Left ventricle myocardium inferior (tissue), 1 donor: ENCODE measurements at regions not wholly inside any gene's neighbourhood (a gene's known extent, or its start where the extent isn't known, plus 50 kb on each side); places are given as distances from the start of the nearest gene placed in this dataset.

ENCODE experiments used
- DNase-seq: peaks from one replicate; pipeline ENCODE4 v3.0.0-alpha.2; 2020
- H3K27ac ChIP-seq: fragments of 200-600 bp; replicated peaks from 2 replicates; pipeline ENCODE4 v1.8.0; 2021
- H3K27me3 ChIP-seq: fragments of 200-600 bp; 2 replicates; pipeline ENCODE4 v1.8.0; 2021; ENCODE audit warnings: low read depth
- H3K36me3 ChIP-seq: fragments of 200-600 bp; 2 replicates; pipeline ENCODE4 v1.8.0; 2021
- H3K4me1 ChIP-seq: fragments of 200-600 bp; 2 replicates; pipeline ENCODE4 v1.8.0; 2021
- H3K4me3 ChIP-seq: fragments of 200-600 bp; 2 replicates; pipeline ENCODE4 v1.8.0; 2021; ENCODE audit warnings: mild to moderate bottlenecking, moderate library complexity
- H3K9me3 ChIP-seq: fragments of 200-600 bp; replicated peaks from 2 replicates; pipeline ENCODE4 v1.8.0; 2021
- intact Hi-C: fragments of 100-400 bp; cut with micrococcal nuclease; formaldehyde crosslinking; loops from one replicate; pipeline ENCODE4 v1.11.0; 2022
- TF ChIP-seq, protein P1 (sequence below): fragments of 200-600 bp; IDR thresholded peaks from 2 replicates; pipeline ENCODE4 v1.8.0; 2021; ENCODE audit warnings: antibody characterized with exemption, mild to moderate bottlenecking, borderline replicate concordance
- donor health status: DM: no; HTN: yes; CAD: no; lungs with severe emphysema.

DNA sequence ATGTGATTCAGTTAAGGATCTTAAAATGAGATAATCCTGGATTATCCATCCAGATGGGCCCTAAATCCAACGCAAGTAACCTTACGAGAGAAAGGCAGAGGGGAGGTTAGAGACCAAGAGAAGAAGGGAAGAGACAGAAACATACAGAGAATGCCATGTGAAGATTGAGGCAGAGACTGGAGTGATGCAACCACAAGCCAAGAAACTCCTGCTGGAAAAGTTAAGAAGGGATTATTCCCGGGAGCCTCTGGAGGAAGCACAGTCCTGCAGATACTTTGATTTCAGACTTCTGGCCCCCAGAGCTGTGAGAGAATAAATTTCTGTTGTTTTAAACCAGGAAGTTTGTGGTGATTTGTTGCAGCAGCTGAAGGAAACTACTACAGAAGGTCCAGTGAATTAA is 992.7 kb downstream of the BCL11A start:
- H3K4me1 ChIP-seq: no peaks in the 10 kb centered on the region
- H3K4me3 ChIP-seq: no peak overlapping the region
- no peaks in the 10 kb centered on the region for H3K36me3 ChIP-seq
- no peaks in the 10 kb centered on the region for H3K27me3 ChIP-seq
- no peak overlapping the region for H3K27ac ChIP-seq
- intact Hi-C loops: no loop called here
- TF ChIP-seq, protein P1, sequence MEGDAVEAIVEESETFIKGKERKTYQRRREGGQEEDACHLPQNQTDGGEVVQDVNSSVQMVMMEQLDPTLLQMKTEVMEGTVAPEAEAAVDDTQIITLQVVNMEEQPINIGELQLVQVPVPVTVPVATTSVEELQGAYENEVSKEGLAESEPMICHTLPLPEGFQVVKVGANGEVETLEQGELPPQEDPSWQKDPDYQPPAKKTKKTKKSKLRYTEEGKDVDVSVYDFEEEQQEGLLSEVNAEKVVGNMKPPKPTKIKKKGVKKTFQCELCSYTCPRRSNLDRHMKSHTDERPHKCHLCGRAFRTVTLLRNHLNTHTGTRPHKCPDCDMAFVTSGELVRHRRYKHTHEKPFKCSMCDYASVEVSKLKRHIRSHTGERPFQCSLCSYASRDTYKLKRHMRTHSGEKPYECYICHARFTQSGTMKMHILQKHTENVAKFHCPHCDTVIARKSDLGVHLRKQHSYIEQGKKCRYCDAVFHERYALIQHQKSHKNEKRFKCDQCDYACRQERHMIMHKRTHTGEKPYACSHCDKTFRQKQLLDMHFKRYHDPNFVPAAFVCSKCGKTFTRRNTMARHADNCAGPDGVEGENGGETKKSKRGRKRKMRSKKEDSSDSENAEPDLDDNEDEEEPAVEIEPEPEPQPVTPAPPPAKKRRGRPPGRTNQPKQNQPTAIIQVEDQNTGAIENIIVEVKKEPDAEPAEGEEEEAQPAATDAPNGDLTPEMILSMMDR: no peak
- no peaks in the 10 kb centered on the region for H3K9me3 ChIP-seq
- no peak for DNase-seq

DNA sequence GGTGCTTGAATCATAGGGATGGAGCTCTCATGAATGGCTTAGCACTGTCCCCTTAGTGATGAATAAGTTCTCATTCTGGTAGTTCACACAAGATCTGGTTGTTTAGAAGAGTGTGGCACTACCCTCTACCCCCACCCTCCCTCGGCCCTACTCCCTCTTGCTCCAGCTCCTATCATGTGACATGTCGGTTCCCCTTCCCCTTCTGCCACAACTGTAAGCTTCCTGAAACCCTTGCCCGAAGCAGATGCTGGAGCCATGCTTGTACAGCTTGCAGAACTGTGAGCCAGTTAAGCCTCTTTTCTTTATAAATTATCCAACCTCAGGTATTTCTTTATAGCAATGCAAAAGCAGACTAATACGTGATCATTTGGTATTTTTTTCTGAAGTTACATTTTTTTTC is 1012.6 kb downstream of the BCL11A start:
- Histone ChIP-seq H3K4me1 (no peaks in the 10 kb centered on the region), H3K27me3 (no peaks in the 10 kb centered on the region), H3K36me3 (no peaks in the 10 kb centered on the region), H3K4me3 (no peak overlapping the region), H3K27ac (no peak overlapping the region), H3K9me3 (no peaks in the 10 kb centered on the region)
- TF ChIP-seq, protein P1: no peak
- intact Hi-C loops: no loop called here
- DNase-seq: no peak

DNA sequence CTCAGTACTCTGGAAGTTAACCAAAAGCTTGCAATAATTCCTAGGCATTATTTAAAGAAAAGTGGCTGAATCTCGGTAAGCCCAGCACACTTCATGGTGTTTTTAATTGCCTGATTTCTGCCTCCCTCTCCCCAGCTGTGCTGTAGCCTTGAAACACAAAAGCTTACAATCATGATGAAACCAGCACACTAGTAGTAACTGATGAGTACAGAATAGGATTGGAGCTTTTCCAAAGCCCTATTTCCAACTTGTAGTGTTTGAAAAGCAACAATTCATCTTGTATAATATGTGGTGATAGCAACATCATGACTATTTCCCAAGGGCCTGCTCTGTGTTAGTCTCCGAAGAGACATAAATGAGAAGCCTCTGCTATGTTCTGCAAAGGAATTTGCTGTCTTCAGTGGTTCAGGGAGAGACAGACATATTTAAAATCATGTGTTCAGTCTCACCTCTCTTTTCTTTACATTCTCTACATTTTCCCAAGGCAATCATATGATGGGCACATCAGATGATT is 1015.0 kb downstream of the BCL11A start:
- TF ChIP-seq, protein P1: no peak
- intact Hi-C loops: no loop called here

DNA sequence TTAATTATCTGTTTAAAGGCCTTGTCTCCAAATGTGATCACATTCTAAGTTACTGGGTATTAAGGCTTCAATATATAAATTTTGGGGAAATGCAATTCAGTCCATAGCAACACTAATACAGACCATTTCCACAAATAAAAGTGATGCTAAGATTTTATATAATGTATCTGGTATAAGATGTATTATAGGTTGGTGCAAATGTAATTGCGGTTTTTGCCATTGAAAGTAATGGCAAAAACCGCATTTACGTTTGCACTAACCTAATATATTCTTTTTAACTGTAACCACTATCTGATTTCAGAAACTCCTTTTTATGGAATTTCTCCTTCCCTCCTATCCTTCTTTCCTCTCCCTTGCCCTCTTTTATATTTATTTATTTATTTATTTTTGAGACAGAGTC is 1020.6 kb downstream of the BCL11A start:
- no peak for DNase-seq

More for the DNA sequence above, 1015.0 kb downstream of the BCL11A start:
- H3K36me3 ChIP-seq: no peaks in the 10 kb centered on the region
- no peak overlapping the region for H3K27ac ChIP-seq
- no peaks in the 10 kb centered on the region for H3K9me3 ChIP-seq
- no peaks in the 10 kb centered on the region for H3K4me1 ChIP-seq
- no peak for DNase-seq
- H3K4me3 ChIP-seq: no peak overlapping the region
- no peaks in the 10 kb centered on the region for H3K27me3 ChIP-seq

DNA sequence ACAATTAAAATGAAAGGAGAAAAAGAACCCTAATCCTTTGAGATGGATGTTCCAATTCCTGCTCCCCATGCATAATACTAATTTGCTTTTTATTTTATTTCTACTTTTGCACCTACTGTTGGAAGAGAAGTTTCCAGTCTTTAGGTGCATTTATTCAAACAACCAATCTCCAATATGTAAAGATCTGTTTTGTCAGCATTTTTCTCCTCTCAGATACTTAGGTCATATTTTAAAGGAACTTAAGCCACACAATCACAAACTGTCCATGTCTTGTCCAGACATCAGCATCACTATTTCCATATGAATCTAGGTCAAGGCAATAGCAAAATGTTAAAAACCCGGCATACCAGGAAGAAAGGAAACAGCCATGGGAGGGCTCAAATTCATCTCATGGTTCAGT is 1023.2 kb downstream of the BCL11A start:
- Histone ChIP-seq H3K27me3 (no peaks in the 10 kb centered on the region), H3K4me3 (no peak overlapping the region), H3K9me3 (no peaks in the 10 kb centered on the region), H3K4me1 (no peaks in the 10 kb centered on the region), H3K27ac (no peak overlapping the region), H3K36me3 (no peaks in the 10 kb centered on the region)
- intact Hi-C loops: no loop called here
- TF ChIP-seq, protein P1: no peak
- no peak for DNase-seq

More for the DNA sequence above, 1020.6 kb downstream of the BCL11A start:
- intact Hi-C loops: no loop called here
- H3K4me1 ChIP-seq: no peaks in the 10 kb centered on the region
- no peaks in the 10 kb centered on the region for H3K9me3 ChIP-seq
- no peaks in the 10 kb centered on the region for H3K36me3 ChIP-seq
- H3K27me3 ChIP-seq: no peaks in the 10 kb centered on the region
- no peak overlapping the region for H3K27ac ChIP-seq
- TF ChIP-seq, protein P1: no peak
- H3K4me3 ChIP-seq: no peak overlapping the region
